Right lobe of liver (tissue), 4 donors: ENCODE measurements at regions not wholly inside any gene's neighbourhood (a gene's known extent, or its start where the extent isn't known, plus 50 kb on each side); places are given as distances from the start of the nearest gene placed in this dataset.

Source experiments
- POLR2A ChIP-seq: fragments of 450-650 bp; IDR thresholded peaks from one replicate; pipeline ENCODE4 v1.6.1; 2017; ENCODE audit warnings: antibody characterized with exemption, mild to moderate bottlenecking
- TF ChIP-seq, protein P1 (sequence below), 4 donors: fragments of 200-600 bp in 3 of 4; fragments of 450-650 bp in 1 of 4; IDR thresholded peaks; one replicate each; pipeline versions ENCODE4 v1.5.1 to v1.8.0; 2016 to 2022; ENCODE audit warnings: antibody characterized with exemption in 4 of 4, mild to moderate bottlenecking in 2 of 4
- donor health status: DM: no; HTN: no; CAD: no.
- donor health status: DM: no; HTN: no; CAD: no.
- donor health status: DM: no; HTN: yes; CAD: no.

DNA sequence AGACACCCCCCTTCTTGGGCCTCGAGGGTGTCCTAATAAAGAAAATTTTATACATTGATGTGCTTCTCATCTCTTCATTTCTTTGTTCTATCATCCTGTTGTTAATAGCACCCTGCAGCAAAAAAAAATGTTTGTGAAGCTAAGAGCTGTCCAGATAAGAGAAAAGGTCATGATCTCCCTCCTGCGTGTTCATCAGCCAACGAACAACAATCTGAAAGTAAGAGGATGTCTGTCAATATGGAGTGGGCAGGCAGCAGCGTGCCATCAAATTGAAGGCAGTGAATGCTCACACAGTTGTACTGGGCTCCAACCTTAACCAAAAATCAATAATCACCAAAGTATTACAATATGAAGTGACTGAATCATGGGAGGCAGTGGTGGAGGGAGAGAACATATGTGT is 418.6 kb upstream of the ONECUT1 start:
- TF ChIP-seq, protein P1, sequence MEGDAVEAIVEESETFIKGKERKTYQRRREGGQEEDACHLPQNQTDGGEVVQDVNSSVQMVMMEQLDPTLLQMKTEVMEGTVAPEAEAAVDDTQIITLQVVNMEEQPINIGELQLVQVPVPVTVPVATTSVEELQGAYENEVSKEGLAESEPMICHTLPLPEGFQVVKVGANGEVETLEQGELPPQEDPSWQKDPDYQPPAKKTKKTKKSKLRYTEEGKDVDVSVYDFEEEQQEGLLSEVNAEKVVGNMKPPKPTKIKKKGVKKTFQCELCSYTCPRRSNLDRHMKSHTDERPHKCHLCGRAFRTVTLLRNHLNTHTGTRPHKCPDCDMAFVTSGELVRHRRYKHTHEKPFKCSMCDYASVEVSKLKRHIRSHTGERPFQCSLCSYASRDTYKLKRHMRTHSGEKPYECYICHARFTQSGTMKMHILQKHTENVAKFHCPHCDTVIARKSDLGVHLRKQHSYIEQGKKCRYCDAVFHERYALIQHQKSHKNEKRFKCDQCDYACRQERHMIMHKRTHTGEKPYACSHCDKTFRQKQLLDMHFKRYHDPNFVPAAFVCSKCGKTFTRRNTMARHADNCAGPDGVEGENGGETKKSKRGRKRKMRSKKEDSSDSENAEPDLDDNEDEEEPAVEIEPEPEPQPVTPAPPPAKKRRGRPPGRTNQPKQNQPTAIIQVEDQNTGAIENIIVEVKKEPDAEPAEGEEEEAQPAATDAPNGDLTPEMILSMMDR (IDR thresholded peaks at IDR 0.05): no peak
- no peak for TF ChIP-seq POLR2A
